AG09319 (cell line): ENCODE measurements at regions not wholly inside any gene's neighbourhood (a gene's known extent, or its start where the extent isn't known, plus 50 kb on each side); places are given as distances from the start of the nearest gene placed in this dataset.

ENCODE experiments used
- DNase-seq: peaks from one replicate; pipeline ENCODE4 v3.0.0-alpha.2; 2010; ENCODE audit warnings: low read depth; ENCODE audit errors: extremely low read depth
- TF ChIP-seq, protein P1 (sequence below): IDR thresholded peaks from 2 replicates; pipeline ENCODE4 v1.5.1; 2011; ENCODE audit warnings: low read depth, mild to moderate bottlenecking, inconsistent platforms, low read length, moderate library complexity

DNA sequence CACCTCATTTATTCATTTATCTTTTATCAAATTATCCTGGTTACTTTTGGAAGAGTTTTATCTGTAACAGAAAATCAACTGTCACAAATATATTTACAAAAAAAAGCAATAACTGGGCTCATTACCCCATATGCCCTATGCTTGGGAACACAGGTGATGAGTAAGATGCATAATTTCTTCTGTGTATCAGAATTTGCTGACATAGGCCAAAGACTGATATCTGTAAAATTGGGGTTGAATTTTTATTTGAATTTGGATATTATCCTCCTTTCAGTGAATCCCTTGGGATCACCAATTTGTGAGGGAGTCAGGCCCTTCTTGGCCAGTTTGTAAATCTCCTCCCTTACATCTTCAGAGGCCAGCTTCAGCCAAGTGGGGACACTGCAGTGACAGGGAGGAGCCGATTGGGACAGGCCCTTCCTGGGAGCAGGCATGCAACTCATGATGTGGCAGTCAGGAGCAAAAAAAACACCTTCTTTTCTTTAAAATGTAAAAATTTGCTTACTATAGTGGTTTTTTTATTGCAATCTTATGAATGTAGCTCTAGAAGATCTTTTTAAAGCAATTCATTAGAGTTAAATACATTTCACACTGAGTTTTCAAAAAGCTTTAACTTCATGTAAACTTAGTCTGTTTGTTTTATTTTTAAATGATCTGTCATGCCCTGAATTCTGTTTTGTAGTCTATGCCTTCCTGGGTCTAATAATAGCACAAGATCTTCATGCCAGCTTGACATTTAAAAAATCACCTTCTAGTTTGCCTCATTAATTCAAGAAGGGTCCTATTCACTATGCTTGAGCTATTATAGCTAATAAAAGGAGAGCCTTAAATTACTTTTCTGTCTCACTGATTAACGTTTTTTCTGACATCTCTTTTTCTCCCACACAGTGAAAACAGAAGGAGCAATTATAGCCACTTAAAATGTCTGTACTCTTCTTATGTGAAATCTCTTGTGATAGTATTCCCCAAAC, 136.6 kb upstream of the SPRY1 start:
- TF ChIP-seq, protein P1, sequence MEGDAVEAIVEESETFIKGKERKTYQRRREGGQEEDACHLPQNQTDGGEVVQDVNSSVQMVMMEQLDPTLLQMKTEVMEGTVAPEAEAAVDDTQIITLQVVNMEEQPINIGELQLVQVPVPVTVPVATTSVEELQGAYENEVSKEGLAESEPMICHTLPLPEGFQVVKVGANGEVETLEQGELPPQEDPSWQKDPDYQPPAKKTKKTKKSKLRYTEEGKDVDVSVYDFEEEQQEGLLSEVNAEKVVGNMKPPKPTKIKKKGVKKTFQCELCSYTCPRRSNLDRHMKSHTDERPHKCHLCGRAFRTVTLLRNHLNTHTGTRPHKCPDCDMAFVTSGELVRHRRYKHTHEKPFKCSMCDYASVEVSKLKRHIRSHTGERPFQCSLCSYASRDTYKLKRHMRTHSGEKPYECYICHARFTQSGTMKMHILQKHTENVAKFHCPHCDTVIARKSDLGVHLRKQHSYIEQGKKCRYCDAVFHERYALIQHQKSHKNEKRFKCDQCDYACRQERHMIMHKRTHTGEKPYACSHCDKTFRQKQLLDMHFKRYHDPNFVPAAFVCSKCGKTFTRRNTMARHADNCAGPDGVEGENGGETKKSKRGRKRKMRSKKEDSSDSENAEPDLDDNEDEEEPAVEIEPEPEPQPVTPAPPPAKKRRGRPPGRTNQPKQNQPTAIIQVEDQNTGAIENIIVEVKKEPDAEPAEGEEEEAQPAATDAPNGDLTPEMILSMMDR: no peak
- no peak for DNase-seq

GRCh38 chr4:123260653-123261052, 135.9 kb upstream of the SPRY1 start:
- TF ChIP-seq, protein P1: no peak

GRCh38 chr4:123262080-123262479, 134.5 kb upstream of the SPRY1 start:
- no peak for DNase-seq
- TF ChIP-seq, protein P1: no peak

More at GRCh38 chr4:123260653-123261052, 135.9 kb upstream of the SPRY1 start:
- DNase-seq: no peak

GRCh38 chr4:123265443-123265842, 131.2 kb upstream of the SPRY1 start:
- TF ChIP-seq, protein P1: no peak
- no peak for DNase-seq

GRCh38 chr4:123266221-123266620, 130.4 kb upstream of the SPRY1 start:
- no peak for DNase-seq
- TF ChIP-seq, protein P1: no peak

- no peak for DNase-seq
- TF ChIP-seq, protein P1: no peak
Measured at GRCh38 chr4:123278755-123279154, 117.8 kb upstream of the SPRY1 start.

GRCh38 chr4:123283371-123283895, 113.2 kb upstream of the SPRY1 start:
- TF ChIP-seq, protein P1: no peak
- no peak for DNase-seq
